Tibial artery (tissue), 4 donors: ENCODE measurements at regions not wholly inside any gene's neighbourhood (a gene's known extent, or its start where the extent isn't known, plus 50 kb on each side); places are given as distances from the start of the nearest gene placed in this dataset.

Source experiments
- DNase-seq, 2 donors: peaks; one replicate each; pipeline ENCODE4 v3.0.0-alpha.2; 2019
- H3K27ac ChIP-seq, 2 donors: fragments of 200-600 bp; sonication (generic) in 1 of 2; 1 replicate in 1 of 2; 2 replicates in 1 of 2; pipeline ENCODE4 v1.5.1; 2018 to 2019; ENCODE audit warnings: mild to moderate bottlenecking in 1 of 2
- H3K27me3 ChIP-seq, 2 donors: fragments of 200-600 bp; sonication (generic) in 1 of 2; one replicate each; pipeline versions ENCODE4 v1.5.1 to v1.6.0; 2016 to 2019
- H3K36me3 ChIP-seq, 3 donors: fragments of 200-600 bp; sonication (generic) in 2 of 3; one replicate each; pipeline ENCODE4 v1.5.1; 2016 to 2019; ENCODE audit warnings: mild to moderate bottlenecking in 2 of 3
- H3K4me1 ChIP-seq, 4 donors: fragments of 200-600 bp; sonication (generic) in 2 of 4; 1 replicate in 3 of 4; 2 replicates in 1 of 4; pipeline ENCODE4 v1.5.1; 2016 to 2019
- H3K4me3 ChIP-seq, 2 donors: fragments of 200-600 bp; sonication (generic) in 1 of 2; 1 replicate in 1 of 2; 2 replicates in 1 of 2; pipeline ENCODE4 v1.5.1; 2018 to 2019; ENCODE audit warnings: mild to moderate bottlenecking in 2 of 2
- H3K9me3 ChIP-seq, 3 donors: fragments of 200-600 bp; sonication (generic) in 1 of 3; one replicate each; pipeline ENCODE4 v1.5.1; 2016 to 2019
- CTCF ChIP-seq, 2 experiments: fragments of 200-600 bp in 1 of 2; fragments of 450-650 bp in 1 of 2; IDR thresholded peaks; one replicate each; pipeline ENCODE4 v1.5.1; 2017 to 2019; ENCODE audit warnings: antibody characterized with exemption in 2 of 2, mild to moderate bottlenecking in 1 of 2, moderate library complexity in 1 of 2
- intact Hi-C: fragments of 100-400 bp; cut with DNase I; formaldehyde crosslinking; loops from one replicate; pipeline ENCODE4 v1.15.0; 2023; ENCODE audit warnings: low total_unique reads

GRCh38 chr9:31774571-31774970, 609.9 kb upstream of the ACO1 start:
- TF ChIP-seq CTCF (IDR thresholded peaks at IDR 0.05), result no peak
- H3K9me3 ChIP-seq, result peaks cover 3 to 10% (median 4%) of the 10 kb centered on the region in 3 donors

DNA sequence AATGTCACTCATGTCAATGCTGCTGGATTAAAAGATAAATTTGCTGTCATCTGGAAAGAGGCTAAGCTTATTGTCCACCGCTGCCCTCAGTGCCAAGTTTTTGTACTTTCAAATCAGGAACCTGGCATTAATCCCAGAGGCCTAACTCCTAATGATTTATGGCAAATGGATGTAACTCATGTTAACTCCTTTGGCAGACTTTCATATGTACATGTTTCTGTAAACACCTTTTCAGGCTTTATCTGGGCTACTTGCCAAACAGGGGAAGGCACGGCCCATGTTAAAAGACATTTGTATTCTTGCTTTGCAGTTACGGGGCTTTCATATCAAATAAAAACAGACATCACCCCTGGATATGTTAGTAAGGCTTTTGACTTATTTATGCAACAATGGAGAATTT, 608.0 kb upstream of the ACO1 start:
- Histone ChIP-seq H3K4me1 (no peaks in the 10 kb centered on the region), H3K4me3 (no peak overlapping the region), H3K9me3 (peaks cover 0 to 20% (median under 1%) of the 10 kb centered on the region in 3 donors), H3K36me3 (no peaks in the 10 kb centered on the region), H3K27ac (no peak overlapping the region), H3K27me3 (no peaks in the 10 kb centered on the region)
- no peak for TF ChIP-seq CTCF (IDR thresholded peaks at IDR 0.05)
- intact Hi-C loops, result no loop called here
- no peak for DNase-seq

More at GRCh38 chr9:31774571-31774970, 609.9 kb upstream of the ACO1 start:
- Histone ChIP-seq H3K27ac (no peak overlapping the region), H3K4me1 (no peaks in the 10 kb centered on the region), H3K4me3 (no peak overlapping the region), H3K27me3 (no peaks in the 10 kb centered on the region), H3K36me3 (no peaks in the 10 kb centered on the region)
- no peak for DNase-seq
- intact Hi-C loops, result no loop called here

DNA sequence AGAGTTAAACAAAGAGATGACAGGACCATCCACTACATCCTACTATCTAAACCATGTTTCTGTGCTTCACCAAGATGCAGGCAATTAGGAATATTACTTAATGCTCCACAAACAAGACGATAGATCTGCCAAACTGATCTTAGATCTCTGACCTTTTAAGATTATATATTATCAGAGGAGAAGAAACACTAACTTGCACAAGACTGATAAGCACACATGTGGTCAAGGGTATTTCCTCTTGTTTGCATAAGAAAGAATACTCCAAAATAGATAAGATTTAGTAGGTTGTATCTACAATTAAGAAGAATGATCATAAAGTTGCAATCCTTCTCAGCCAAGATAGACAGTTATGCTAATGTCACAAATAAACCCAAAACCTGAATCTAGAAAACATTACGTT, 601.0 kb upstream of the ACO1 start:
- Histone ChIP-seq H3K9me3 (peaks cover 0 to 11% (median 0%) of the 10 kb centered on the region in 3 donors), H3K27me3 (no peaks in the 10 kb centered on the region), H3K4me1 (no peaks in the 10 kb centered on the region), H3K4me3 (no peak overlapping the region), H3K36me3 (no peaks in the 10 kb centered on the region), H3K27ac (no peak overlapping the region)
- no peak for DNase-seq
- no peak for TF ChIP-seq CTCF (IDR thresholded peaks at IDR 0.05)
- intact Hi-C loops, result no loop called here

GRCh38 chr9:31790720-31791119, 593.7 kb upstream of the ACO1 start:
- no peak for DNase-seq
- no peaks in the 10 kb centered on the region for H3K9me3 ChIP-seq
- H3K4me1 ChIP-seq, result no peaks in the 10 kb centered on the region
- no peak for TF ChIP-seq CTCF (IDR thresholded peaks at IDR 0.05)
- H3K4me3 ChIP-seq, result no peak overlapping the region
- H3K27me3 ChIP-seq, result no peaks in the 10 kb centered on the region
- H3K27ac ChIP-seq, result no peak overlapping the region
- intact Hi-C loops, result no loop called here
- no peaks in the 10 kb centered on the region for H3K36me3 ChIP-seq

DNA sequence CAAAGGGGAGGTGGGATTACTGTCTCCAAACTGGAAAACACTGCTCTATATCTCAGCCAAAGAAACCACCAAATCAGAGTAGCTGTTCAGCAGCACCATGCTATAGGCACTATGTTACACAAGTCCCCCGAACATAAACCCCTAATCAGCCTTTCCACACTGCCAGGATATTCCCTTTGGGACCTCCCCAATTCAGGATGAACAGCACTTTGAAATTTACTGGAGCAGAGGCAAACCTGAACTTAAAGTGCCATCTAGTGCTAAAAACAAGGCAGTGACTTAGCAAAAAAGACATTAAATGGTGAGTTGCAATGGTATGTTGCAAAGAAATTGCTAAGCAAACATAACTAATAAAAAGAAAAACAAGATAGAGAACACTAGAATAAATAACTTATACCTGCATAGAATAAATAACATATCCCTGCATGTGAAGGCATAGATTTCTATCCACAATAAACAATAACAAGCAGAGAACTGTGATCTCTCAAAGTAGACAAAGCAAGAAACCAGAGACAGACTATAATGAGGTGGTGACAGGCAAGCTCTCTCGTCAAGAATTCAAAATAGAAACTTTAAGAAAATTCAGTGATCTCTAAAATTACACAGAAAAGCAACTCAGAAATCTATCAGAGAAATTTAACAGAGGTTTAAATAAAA, 584.4 kb upstream of the ACO1 start:
- intact Hi-C loops, result loop anchor here (10.0 kb wide), 1 partner anchor 45 kb away; no protein-coding TSS in a partner anchor
- H3K9me3 ChIP-seq, result no peaks in the 10 kb centered on the region
- no peak for DNase-seq
- H3K27ac ChIP-seq, result no peak overlapping the region
- H3K27me3 ChIP-seq, result no peaks in the 10 kb centered on the region
- TF ChIP-seq CTCF (IDR thresholded peaks at IDR 0.05), result peak in 1 of 2 experiments; percentile 6
- no peaks in the 10 kb centered on the region for H3K4me1 ChIP-seq
- H3K4me3 ChIP-seq, result no peak overlapping the region
- no peaks in the 10 kb centered on the region for H3K36me3 ChIP-seq
